HG02943 (cell line): ENCODE measurements at regions not wholly inside any gene's neighbourhood (a gene's known extent, or its start where the extent isn't known, plus 50 kb on each side); places are given as distances from the start of the nearest gene placed in this dataset.
"Not testable (repeated sequence)": the region's sequence is repeated elsewhere in the genome, so short reads cannot be mapped to it uniquely, and the experiment has no call there.

ENCODE experiments used
- ATAC-seq: cut with Tn5 transposase; IDR thresholded peaks from one replicate; pipeline ENCODE4 v1.9.1; 2021; ENCODE audit warnings: mild to moderate bottlenecking, low read depth, moderate library complexity; ENCODE audit not compliant: unreplicated experiment

- no peak for ATAC-seq
Observed at GRCh38 chr1:212155219-212155618, 119.7 kb downstream of the DTL start.

GRCh38 chr1:212157252-212157651 lies 121.7 kb downstream of the DTL start:
- ATAC-seq = no peak

- peak; percentile 67 for ATAC-seq
Observed at GRCh38 chr1:212158912-212159796, 123.6 kb downstream of the DTL start.

- ATAC-seq = no peak
Observed at GRCh38 chr1:212161231-212161781, 123.9 kb upstream of the PPP2R5A start.

- no peak for ATAC-seq
Observed at GRCh38 chr1:212162635-212163034, 122.6 kb upstream of the PPP2R5A start.

GRCh38 chr1:212164095-212164872 lies 120.9 kb upstream of the PPP2R5A start:
- ATAC-seq = no peak

- ATAC-seq = no peak
Observed at GRCh38 chr1:212166244-212166643, 119.0 kb upstream of the PPP2R5A start.

- ATAC-seq = no peak
Observed at GRCh38 chr1:212166644-212167043, 118.6 kb upstream of the PPP2R5A start.

GRCh38 chr1:212167098-212167497 lies 118.1 kb upstream of the PPP2R5A start:
- no peak for ATAC-seq

- no peak for ATAC-seq
Observed at GRCh38 chr1:212173567-212173966, 111.6 kb upstream of the PPP2R5A start.

- not testable (repeated sequence) for ATAC-seq
Observed at GRCh38 chr1:212174295-212174694, 110.9 kb upstream of the PPP2R5A start.

- no peak for ATAC-seq
Observed at GRCh38 chr1:212177542-212177941, 107.7 kb upstream of the PPP2R5A start.

GRCh38 chr1:212178851-212179250 lies 106.4 kb upstream of the PPP2R5A start:
- no peak for ATAC-seq

GRCh38 chr1:212179394-212180076 lies 105.7 kb upstream of the PPP2R5A start:
- ATAC-seq = no peak

- ATAC-seq = no peak
Observed at GRCh38 chr1:212181015-212181882, 104.0 kb upstream of the PPP2R5A start.

GRCh38 chr1:212182171-212182570 lies 103.0 kb upstream of the PPP2R5A start:
- no peak for ATAC-seq

GRCh38 chr1:212182579-212182978 lies 102.6 kb upstream of the PPP2R5A start:
- ATAC-seq = no peak

GRCh38 chr1:212186427-212187207 lies 98.6 kb upstream of the PPP2R5A start:
- ATAC-seq = peak; percentile 94
